ENCODE measurements at regions not wholly inside any gene's neighbourhood (a gene's known extent, or its start where the extent isn't known, plus 50 kb on each side); places are given as distances from the start of the nearest gene placed in this dataset.

DNA sequence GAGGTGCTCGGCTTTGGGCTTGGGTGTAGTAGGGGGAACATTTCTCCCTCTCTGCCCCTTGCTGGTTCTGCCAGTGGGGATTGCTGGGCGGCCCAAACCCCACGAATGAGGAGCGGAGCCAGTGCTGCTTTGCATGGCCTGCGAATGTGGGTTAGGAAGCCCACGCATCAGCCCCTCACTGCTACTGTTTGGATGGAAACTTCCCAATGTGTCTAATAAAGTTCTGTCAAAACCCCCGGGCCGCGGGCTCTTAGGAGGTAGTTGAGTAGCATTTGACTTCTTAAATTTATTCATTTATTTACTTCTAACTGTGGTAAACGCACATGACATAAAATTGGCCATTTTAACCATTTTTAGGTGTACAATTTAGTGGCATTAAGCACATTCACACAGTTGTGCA, 161.3 kb upstream of the FHL2 start:
- Histone ChIP-seq H3K36me3 (ENCODE audit: insufficient read depth in 1 of 2, low read depth in 1 of 2) (no peaks in the 10 kb centered on the region), H3K27ac (no peak overlapping the region), H3K27me3 (ENCODE audit: insufficient read depth in 3 of 3, low read length in 2 of 3) (peaks cover 0 to 6% (median 1%) of the 10 kb centered on the region in 3 donors), H3K4me1 (no peaks in the 10 kb centered on the region), H3K4me3 (no peak overlapping the region), H3K9me3 (no peaks in the 10 kb centered on the region)
- intact Hi-C loops (cut with DNase I): no loop called here
- DNase-seq (no peak), ATAC-seq (no peak)
- TF ChIP-seq, protein P1, sequence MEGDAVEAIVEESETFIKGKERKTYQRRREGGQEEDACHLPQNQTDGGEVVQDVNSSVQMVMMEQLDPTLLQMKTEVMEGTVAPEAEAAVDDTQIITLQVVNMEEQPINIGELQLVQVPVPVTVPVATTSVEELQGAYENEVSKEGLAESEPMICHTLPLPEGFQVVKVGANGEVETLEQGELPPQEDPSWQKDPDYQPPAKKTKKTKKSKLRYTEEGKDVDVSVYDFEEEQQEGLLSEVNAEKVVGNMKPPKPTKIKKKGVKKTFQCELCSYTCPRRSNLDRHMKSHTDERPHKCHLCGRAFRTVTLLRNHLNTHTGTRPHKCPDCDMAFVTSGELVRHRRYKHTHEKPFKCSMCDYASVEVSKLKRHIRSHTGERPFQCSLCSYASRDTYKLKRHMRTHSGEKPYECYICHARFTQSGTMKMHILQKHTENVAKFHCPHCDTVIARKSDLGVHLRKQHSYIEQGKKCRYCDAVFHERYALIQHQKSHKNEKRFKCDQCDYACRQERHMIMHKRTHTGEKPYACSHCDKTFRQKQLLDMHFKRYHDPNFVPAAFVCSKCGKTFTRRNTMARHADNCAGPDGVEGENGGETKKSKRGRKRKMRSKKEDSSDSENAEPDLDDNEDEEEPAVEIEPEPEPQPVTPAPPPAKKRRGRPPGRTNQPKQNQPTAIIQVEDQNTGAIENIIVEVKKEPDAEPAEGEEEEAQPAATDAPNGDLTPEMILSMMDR (IDR thresholded peaks at IDR 0.05): no peak
- WGBS, 3 donors: 84 to 93% (median 89%) methylated on average over 10 of the region's 10 CpGs

DNA sequence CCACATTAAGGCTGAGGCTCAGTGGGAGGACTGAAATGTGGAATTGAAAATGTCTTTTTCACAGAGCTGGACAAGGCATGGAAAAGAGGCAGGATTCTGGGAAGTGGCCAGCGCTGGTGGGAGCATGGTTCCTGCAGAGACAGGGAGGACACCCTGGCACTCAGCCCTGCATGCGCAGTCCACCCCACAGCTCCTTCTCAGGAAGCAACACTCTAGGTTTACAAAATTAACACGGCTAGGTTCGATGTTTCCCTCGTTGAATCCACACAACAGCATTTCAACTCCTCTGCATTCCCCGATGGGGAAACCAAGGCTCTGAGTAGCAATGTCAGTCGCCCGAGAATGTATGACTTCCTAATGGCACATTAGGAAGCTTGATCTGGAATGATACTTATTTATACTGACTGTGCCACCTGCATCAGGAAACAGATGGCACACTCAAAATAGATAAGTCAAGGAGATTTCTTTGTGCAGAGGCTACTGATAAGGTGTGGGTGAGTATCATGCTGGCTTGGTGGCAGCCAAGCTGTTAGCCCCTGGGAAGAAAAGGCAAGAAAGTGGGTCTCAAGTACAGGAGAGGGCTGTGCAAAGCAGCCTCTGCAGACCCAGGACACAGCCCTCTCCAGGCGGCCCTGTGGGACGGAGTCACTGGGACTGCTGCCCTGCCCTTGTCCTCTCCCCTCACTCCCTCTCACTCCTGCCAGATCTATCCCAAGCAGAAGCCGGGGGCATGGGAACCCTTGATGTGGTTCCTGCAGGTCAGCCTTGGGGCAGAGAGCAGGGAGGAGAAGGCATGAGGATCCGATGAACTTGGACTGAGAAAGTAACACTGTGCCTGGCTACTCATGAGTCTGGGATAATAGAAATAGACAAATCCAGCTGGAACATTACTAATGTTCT, 158.4 kb upstream of the FHL2 start:
- no peak overlapping the region for H3K27ac ChIP-seq
- peak in 1 of 4 donors; percentile 31 for ATAC-seq
- no peaks in the 10 kb centered on the region for H3K9me3 ChIP-seq
- 41 to 56% (median 49%) methylated on average over 12 of the region's 12 CpGs for WGBS, 3 donors
- intact Hi-C loops (cut with DNase I): no loop called here
- peak in 1 of 2 donors; percentile 25 for DNase-seq
- H3K36me3 ChIP-seq (ENCODE audit: insufficient read depth in 1 of 2, low read depth in 1 of 2): no peaks in the 10 kb centered on the region
- peaks cover 0 to 6% (median 0%) of the 10 kb centered on the region in 3 donors for H3K27me3 ChIP-seq (ENCODE audit: insufficient read depth in 3 of 3, low read length in 2 of 3)
- H3K4me3 ChIP-seq: no peak overlapping the region
- H3K4me1 ChIP-seq: no peaks in the 10 kb centered on the region
- TF ChIP-seq, protein P1 (IDR thresholded peaks at IDR 0.05): no peak

DNA sequence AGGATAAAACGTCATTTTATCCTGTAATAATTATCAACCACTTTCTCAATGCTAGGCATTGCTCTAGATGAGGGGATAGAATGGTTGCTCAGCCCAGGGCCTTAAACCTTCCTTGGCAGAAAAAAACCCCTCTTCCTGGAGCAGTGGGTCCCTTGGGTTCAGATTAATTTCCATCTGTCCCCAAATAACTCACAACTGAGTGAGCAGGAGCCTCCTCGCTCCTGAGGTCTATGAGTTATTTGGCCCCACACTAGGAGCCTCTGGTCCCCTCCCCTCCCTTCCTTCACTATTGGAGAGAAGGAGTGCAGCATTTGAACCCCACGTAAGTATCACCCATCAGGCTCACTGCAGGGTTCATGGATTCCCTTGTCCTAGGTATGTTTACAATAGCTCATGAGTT, 157.5 kb upstream of the FHL2 start:
- 80 to 91% (median 81%) methylated on average over 3 of the region's 3 CpGs for WGBS, 3 donors
- H3K27ac ChIP-seq: no peak overlapping the region
- intact Hi-C loops (cut with DNase I): no loop called here
- H3K27me3 ChIP-seq (ENCODE audit: insufficient read depth in 3 of 3, low read length in 2 of 3): peaks cover 0 to 6% (median 0%) of the 10 kb centered on the region in 3 donors
- ATAC-seq: no peak
- no peaks in the 10 kb centered on the region for H3K9me3 ChIP-seq
- TF ChIP-seq, protein P1 (IDR thresholded peaks at IDR 0.05): no peak
- H3K4me3 ChIP-seq: no peak overlapping the region
- H3K4me1 ChIP-seq: no peaks in the 10 kb centered on the region
- H3K36me3 ChIP-seq (ENCODE audit: insufficient read depth in 1 of 2, low read depth in 1 of 2): no peaks in the 10 kb centered on the region
- DNase-seq: no peak

DNA sequence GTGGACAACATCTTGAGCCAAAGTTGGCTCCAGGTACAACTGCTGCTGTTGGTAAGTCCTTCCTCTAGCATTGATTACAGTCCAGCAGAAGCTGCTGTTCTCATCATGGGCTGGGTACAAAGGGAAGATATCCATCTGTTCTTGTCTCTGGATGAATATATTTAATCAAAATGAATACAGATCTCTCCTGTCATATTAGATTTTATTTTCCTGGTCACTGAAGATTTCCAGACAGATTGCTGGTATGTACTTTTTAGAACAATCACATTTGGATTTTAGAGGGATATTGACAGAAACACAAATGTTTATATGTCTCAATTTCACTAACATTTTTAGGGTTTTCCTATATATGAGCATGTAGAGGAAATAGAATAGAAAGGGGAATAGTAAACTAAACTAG, 155.4 kb upstream of the FHL2 start:
- no peak for DNase-seq
- TF ChIP-seq, protein P1 (IDR thresholded peaks at IDR 0.05): no peak
- H3K27ac ChIP-seq: no peak overlapping the region
- H3K9me3 ChIP-seq: no peaks in the 10 kb centered on the region
- intact Hi-C loops (cut with DNase I): loop anchor here in 1 of 2 donors (5.0 kb wide), 1 partner anchor 442 kb away; no protein-coding TSS in a partner anchor
- ATAC-seq: no peak
- no peak overlapping the region for H3K4me3 ChIP-seq
- H3K36me3 ChIP-seq (ENCODE audit: insufficient read depth in 1 of 2, low read depth in 1 of 2): no peaks in the 10 kb centered on the region
- H3K27me3 ChIP-seq (ENCODE audit: insufficient read depth in 3 of 3, low read length in 2 of 3): peaks cover 0 to 6% (median 0%) of the 10 kb centered on the region in 3 donors
- H3K4me1 ChIP-seq: no peaks in the 10 kb centered on the region
